Endothelial cell of umbilical vein (primary cell): ENCODE measurements at regions not wholly inside any gene's neighbourhood (a gene's known extent, or its start where the extent isn't known, plus 50 kb on each side); places are given as distances from the start of the nearest gene placed in this dataset.

ENCODE experiments used
- BruUV-seq: library from RNA; stranded (reverse); fragments of 400-500 nt; replicated peaks from 2 replicates; lab custom pipeline; 2021; lab: Mats Ljungman, UMichigan
- CTCF ChIA-PET: fragments of 300-600, 350-600 bp; sonication (Branson Sonifier 250); formaldehyde crosslinking; loops from one replicate; lab custom pipeline; 2021; ENCODE audit warnings: antibody characterized with exemption, inconsistent platforms; lab: Charles Lee
- POLR2A ChIA-PET: fragments of 300-600, 350-600 bp; sonication (Branson Sonifier 250); formaldehyde crosslinking; loops from one replicate; lab custom pipeline; 2021; ENCODE audit warnings: antibody characterized with exemption, inconsistent platforms; lab: Charles Lee
- DNase-seq: peaks from one replicate; pipeline ENCODE4 v3.0.0-alpha.2; 2011; ENCODE audit warnings: low read depth, low spot score
- FAIRE-seq: peaks from 2 replicates; lab custom pipeline; 2011; peaks lifted over from hg19 to GRCh38; lab: Jason Lieb, UNC
- H2AFZ ChIP-seq: 2 replicates; pipeline ENCODE4 v1.6.0; 2012; ENCODE audit warnings: low read depth, low read length, control low read depth, inconsistent platforms
- H3K27ac ChIP-seq: 2 replicates; pipeline ENCODE4 v1.5.1; 2011; ENCODE audit warnings: low read depth, mild to moderate bottlenecking, control low read depth, low read length, moderate library complexity; ENCODE audit not compliant: insufficient read depth
- H3K27me3 ChIP-seq, 2 experiments: 2 replicates each; pipeline versions ENCODE4 v1.6.0 to v1.6.1; 2011; ENCODE audit warnings: low read length in 2 of 2, mixed read lengths in 1 of 2; ENCODE audit not compliant: control insufficient read depth in 2 of 2, insufficient read depth in 2 of 2
- H3K36me3 ChIP-seq, 2 experiments: 2 replicates in 1 of 2; 3 replicates in 1 of 2; pipeline ENCODE4 v1.5.1; 2011; ENCODE audit warnings: low read length in 2 of 2, mild to moderate bottlenecking in 1 of 2, moderate library complexity in 1 of 2; ENCODE audit not compliant: control insufficient read depth in 2 of 2, insufficient read depth in 2 of 2; ENCODE audit errors: extremely low read depth in 1 of 2
- H3K4me1 ChIP-seq: 3 replicates; pipeline ENCODE4 v1.5.1; 2011; ENCODE audit warnings: mild to moderate bottlenecking, low read length; ENCODE audit not compliant: control insufficient read depth, insufficient read depth; ENCODE audit errors: extremely low read depth
- H3K4me2 ChIP-seq: 2 replicates; pipeline ENCODE4 v1.6.1; 2011; ENCODE audit warnings: low read length, control low read depth, mixed read lengths; ENCODE audit not compliant: insufficient read depth
- H3K4me3 ChIP-seq, 3 experiments: fragments of 200-600 bp in 1 of 3; sonication (generic), shearing (Covaris generic) in 1 of 3; replicated peaks in 1 of 3; 2 replicates each; pipeline ENCODE4 v1.5.1; 2011 to 2016; ENCODE audit warnings: control low read depth in 3 of 3, low read length in 3 of 3, mild to moderate bottlenecking in 2 of 3, inconsistent platforms in 1 of 3, low read depth in 1 of 3, moderate library complexity in 1 of 3; ENCODE audit not compliant: insufficient read depth in 1 of 3
- H3K79me2 ChIP-seq: 2 replicates; pipeline ENCODE4 v1.6.0; 2012; ENCODE audit warnings: low read length, inconsistent platforms; ENCODE audit not compliant: control insufficient read depth, insufficient read depth
- H3K9ac ChIP-seq: replicated peaks from 2 replicates; pipeline ENCODE3; 2011; ENCODE audit warnings: low read length, control low read depth; ENCODE audit not compliant: insufficient read depth; ENCODE audit errors: extremely low read depth
- H3K9me1 ChIP-seq: replicated peaks from 3 replicates; pipeline ENCODE4 v1.6.0; 2011; ENCODE audit warnings: mild to moderate bottlenecking, low read length; ENCODE audit not compliant: control insufficient read depth, insufficient read depth; ENCODE audit errors: extremely low read depth
- H3K9me3 ChIP-seq: replicated peaks from 2 replicates; pipeline ENCODE4 v1.5.1; 2012; ENCODE audit warnings: low read length, inconsistent platforms; ENCODE audit not compliant: control insufficient read depth, insufficient read depth
- H4K20me1 ChIP-seq: replicated peaks from 2 replicates; pipeline ENCODE3; 2011; ENCODE audit warnings: mild to moderate bottlenecking, low read length; ENCODE audit not compliant: control insufficient read depth, insufficient read depth; ENCODE audit errors: extremely low read depth
- EZH2 ChIP-seq: IDR thresholded peaks from 2 replicates; pipeline ENCODE4 v1.6.1; 2012; ENCODE audit warnings: borderline replicate concordance, low read depth, mild to moderate bottlenecking, moderate library complexity, low read length, inconsistent platforms; ENCODE audit not compliant: severe bottlenecking
- FOS ChIP-seq: IDR thresholded peaks from 2 replicates; pipeline ENCODE4 v1.6.1; 2011; ENCODE audit warnings: mild to moderate bottlenecking, low read length, moderate library complexity, borderline replicate concordance; ENCODE audit not compliant: insufficient read depth
- GATA2 ChIP-seq: IDR thresholded peaks from 2 replicates; pipeline ENCODE4 v1.7.0; 2011; ENCODE audit warnings: low read depth, mild to moderate bottlenecking, moderate library complexity, mixed read lengths, low read length; ENCODE audit not compliant: insufficient read length, insufficient read depth
- JUN ChIP-seq: IDR thresholded peaks from 2 replicates; pipeline ENCODE4 v1.6.1; 2011; ENCODE audit warnings: borderline replicate concordance, low read depth; ENCODE audit not compliant: insufficient read length, insufficient read depth
- MYC ChIP-seq: IDR thresholded peaks from one replicate; pipeline ENCODE4 v1.6.1; 2011; ENCODE audit warnings: mild to moderate bottlenecking, low read depth, low read length
- POLR2A ChIP-seq: IDR thresholded peaks from 2 replicates; pipeline ENCODE4 v1.6.1; 2012; ENCODE audit warnings: low read depth, mild to moderate bottlenecking, control low read depth, low read length
- POLR2AphosphoS5 ChIP-seq: IDR thresholded peaks from 2 replicates; pipeline ENCODE4 v1.6.1; 2012; ENCODE audit warnings: low read depth, mild to moderate bottlenecking, control low read depth, low read length, moderate library complexity; ENCODE audit not compliant: insufficient read depth
- dilution Hi-C: fragments of 300-500 bp; cut with MboI; formaldehyde crosslinking; loops from one replicate; pipeline ENCODE4 v1.15.0; 2019; ENCODE audit warnings: low sequenced_read_pairs; ENCODE audit not compliant: extremely low pct_ligation_motif_present
- intact Hi-C: fragments of 100-400 bp; cut with micrococcal nuclease; formaldehyde crosslinking; loops from one replicate; pipeline ENCODE4 v1.10.0; 2022
- TF ChIP-seq, protein P1 (sequence below): IDR thresholded peaks from 2 replicates; pipeline ENCODE4 v1.6.1; 2011; ENCODE audit not compliant: insufficient read depth, insufficient read length
- TF ChIP-seq, protein P2 (sequence below), 2 donors: IDR thresholded peaks; 1 replicate in 1 of 2; 2 replicates in 1 of 2; pipeline ENCODE4 v1.5.1; 2011; ENCODE audit warnings: low read length in 2 of 2, mild to moderate bottlenecking in 2 of 2, moderate library complexity in 2 of 2, control low read depth in 1 of 2, inconsistent platforms in 1 of 2, low read depth in 1 of 2; ENCODE audit not compliant: insufficient read depth in 1 of 2; ENCODE audit errors: extremely low read depth in 1 of 2

DNA sequence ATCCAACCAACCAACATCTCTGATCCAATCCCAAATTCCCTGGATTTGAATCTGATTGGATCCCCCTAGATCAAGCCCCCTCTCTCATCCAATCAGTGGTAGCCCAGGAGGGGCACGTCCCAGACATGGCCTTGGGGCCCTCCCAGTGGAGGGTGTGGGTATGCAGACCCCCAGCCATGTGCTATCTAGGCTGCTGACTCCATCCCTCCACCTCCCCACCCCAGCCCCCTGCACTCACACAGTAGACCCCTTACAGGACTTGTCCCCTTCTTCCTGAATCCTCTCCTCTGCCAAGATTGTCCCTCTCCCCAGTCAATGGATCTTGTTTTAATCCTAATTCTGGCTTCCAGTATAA, 153.4 kb downstream of the OAT start:
- Histone ChIP-seq H4K20me1 (no peaks in the 10 kb centered on the region), H3K4me3 (no peak overlapping the region), H3K27me3 (no peaks in the 10 kb centered on the region), H3K4me2 (no peak overlapping the region), H3K27ac (no peak overlapping the region), H3K79me2 (no peaks in the 10 kb centered on the region), H2AFZ (no peak overlapping the region), H3K9me3 (no peaks in the 10 kb centered on the region), H3K9ac (no peak overlapping the region), H3K36me3 (no peaks in the 10 kb centered on the region), H3K4me1 (no peaks in the 10 kb centered on the region), H3K9me1 (no peaks in the 10 kb centered on the region)
- intact Hi-C loops (no loop called here), dilution Hi-C loops (no loop called here)
- FAIRE-seq: no peak
- no peak for DNase-seq
- CTCF ChIA-PET: no interaction called here
- TF ChIP-seq, protein P1, sequence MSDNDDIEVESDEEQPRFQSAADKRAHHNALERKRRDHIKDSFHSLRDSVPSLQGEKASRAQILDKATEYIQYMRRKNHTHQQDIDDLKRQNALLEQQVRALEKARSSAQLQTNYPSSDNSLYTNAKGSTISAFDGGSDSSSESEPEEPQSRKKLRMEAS: no peak
- TF ChIP-seq JUN (no peak), EZH2 (no peak), FOS (no peak), POLR2A (no peak), GATA2 (no peak), MYC (no peak), POLR2AphosphoS5 (no peak)
- TF ChIP-seq, protein P2, sequence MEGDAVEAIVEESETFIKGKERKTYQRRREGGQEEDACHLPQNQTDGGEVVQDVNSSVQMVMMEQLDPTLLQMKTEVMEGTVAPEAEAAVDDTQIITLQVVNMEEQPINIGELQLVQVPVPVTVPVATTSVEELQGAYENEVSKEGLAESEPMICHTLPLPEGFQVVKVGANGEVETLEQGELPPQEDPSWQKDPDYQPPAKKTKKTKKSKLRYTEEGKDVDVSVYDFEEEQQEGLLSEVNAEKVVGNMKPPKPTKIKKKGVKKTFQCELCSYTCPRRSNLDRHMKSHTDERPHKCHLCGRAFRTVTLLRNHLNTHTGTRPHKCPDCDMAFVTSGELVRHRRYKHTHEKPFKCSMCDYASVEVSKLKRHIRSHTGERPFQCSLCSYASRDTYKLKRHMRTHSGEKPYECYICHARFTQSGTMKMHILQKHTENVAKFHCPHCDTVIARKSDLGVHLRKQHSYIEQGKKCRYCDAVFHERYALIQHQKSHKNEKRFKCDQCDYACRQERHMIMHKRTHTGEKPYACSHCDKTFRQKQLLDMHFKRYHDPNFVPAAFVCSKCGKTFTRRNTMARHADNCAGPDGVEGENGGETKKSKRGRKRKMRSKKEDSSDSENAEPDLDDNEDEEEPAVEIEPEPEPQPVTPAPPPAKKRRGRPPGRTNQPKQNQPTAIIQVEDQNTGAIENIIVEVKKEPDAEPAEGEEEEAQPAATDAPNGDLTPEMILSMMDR (IDR thresholded peaks at IDR 0.05; ENCODE audit: extremely low read depth in 1 of 2, insufficient read depth in 1 of 2, low read depth in 1 of 2, low read length in 2 of 2): no peak
- POLR2A ChIA-PET: no interaction called here
- BruUV-seq: no TSS peak
